22Rv1 (cell line): ENCODE measurements at regions not wholly inside any gene's neighbourhood (a gene's known extent, or its start where the extent isn't known, plus 50 kb on each side); places are given as distances from the start of the nearest gene placed in this dataset.

Source experiments
- H3K27ac ChIP-seq: fragments of 450-650 bp; 2 replicates; pipeline ENCODE4 v1.5.1; 2017
- ZFX ChIP-seq: fragments of 450-650 bp; IDR thresholded peaks from 2 replicates; pipeline ENCODE4 v1.6.1; 2017; ENCODE audit warnings: antibody characterized with exemption, borderline replicate concordance
- TF ChIP-seq, protein P1 (sequence below): fragments of 450-650 bp; IDR thresholded peaks from 2 replicates; pipeline ENCODE4 v1.5.1; 2017; ENCODE audit warnings: mild to moderate bottlenecking

DNA sequence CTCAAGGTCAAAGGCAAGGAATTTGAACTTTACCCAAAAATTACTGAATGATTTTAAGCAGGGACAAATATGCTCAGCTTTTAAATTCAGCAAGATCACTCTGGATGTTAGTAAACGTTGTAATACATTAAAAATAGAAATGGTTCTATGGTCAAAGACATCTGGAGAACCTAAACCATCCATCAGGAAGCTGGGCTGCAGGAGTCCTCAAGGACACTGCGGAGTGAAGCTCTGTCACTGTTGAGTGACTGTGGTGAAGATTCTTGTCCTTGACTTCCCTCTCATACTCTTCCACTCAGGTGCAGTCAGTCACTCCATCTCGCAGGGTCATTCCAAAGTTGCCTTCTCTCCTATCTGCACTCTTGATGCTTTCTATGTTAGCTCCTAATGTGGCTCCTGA, 450.7 kb downstream of the FOXO1 start:
- TF ChIP-seq, protein P1, sequence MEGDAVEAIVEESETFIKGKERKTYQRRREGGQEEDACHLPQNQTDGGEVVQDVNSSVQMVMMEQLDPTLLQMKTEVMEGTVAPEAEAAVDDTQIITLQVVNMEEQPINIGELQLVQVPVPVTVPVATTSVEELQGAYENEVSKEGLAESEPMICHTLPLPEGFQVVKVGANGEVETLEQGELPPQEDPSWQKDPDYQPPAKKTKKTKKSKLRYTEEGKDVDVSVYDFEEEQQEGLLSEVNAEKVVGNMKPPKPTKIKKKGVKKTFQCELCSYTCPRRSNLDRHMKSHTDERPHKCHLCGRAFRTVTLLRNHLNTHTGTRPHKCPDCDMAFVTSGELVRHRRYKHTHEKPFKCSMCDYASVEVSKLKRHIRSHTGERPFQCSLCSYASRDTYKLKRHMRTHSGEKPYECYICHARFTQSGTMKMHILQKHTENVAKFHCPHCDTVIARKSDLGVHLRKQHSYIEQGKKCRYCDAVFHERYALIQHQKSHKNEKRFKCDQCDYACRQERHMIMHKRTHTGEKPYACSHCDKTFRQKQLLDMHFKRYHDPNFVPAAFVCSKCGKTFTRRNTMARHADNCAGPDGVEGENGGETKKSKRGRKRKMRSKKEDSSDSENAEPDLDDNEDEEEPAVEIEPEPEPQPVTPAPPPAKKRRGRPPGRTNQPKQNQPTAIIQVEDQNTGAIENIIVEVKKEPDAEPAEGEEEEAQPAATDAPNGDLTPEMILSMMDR, result no peak
- TF ChIP-seq ZFX, result no peak

DNA sequence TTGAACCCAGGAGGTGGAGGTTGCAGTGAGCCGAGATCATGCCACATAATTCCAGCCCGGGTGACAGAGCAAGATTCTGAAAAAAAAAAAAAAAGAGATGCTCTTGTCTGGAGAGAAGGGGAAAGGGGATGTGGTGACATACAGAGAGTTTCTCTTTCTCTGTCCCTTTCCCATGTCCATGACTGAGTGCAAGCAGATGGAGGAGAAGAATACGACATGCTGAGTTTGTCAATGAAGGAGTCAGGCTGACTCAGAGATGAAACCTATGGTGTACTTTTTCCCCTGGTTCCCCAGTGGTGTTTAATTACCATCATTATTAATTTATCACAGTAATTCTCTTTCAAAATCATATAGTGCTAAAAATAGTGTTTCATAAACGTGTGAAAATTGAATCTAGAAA, 448.8 kb downstream of the FOXO1 start:
- TF ChIP-seq ZFX, result no peak
- TF ChIP-seq, protein P1, result no peak

More for the DNA sequence above, 450.7 kb downstream of the FOXO1 start:
- H3K27ac ChIP-seq, result no peak overlapping the region

DNA sequence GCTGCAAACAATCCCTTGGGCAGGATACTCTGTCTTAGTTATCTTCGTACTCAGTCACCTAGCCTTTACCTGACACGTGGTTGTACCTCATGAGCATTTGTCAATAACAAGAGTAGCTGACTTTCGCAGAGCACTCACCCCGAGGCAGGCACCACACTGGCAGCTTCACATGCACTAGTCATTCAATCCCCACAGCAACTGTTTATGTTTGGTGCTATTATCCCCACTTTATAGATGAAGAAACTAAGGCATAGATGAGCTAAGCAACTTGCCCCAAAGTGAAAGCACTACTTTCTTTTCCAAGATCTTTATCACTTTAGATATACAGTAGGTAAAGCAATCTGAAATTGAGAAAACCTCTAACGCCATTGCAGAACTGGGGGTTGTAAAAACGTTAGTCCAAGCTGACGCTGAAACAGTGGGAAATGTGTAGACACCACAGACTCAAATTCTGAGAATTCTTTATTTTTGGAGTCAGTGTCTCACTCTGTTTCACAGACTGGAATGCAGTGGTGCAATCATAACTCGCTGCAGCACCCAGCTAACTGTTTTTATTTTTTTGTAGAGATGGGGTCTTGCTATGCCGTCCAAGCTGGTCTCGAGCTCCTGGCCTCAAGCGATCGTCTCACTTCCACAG, 446.0 kb downstream of the FOXO1 start:
- H3K27ac ChIP-seq, result no peak overlapping the region
- TF ChIP-seq, protein P1, result no peak
- no peak for TF ChIP-seq ZFX

More for the DNA sequence above, 448.8 kb downstream of the FOXO1 start:
- H3K27ac ChIP-seq, result no peak overlapping the region

DNA sequence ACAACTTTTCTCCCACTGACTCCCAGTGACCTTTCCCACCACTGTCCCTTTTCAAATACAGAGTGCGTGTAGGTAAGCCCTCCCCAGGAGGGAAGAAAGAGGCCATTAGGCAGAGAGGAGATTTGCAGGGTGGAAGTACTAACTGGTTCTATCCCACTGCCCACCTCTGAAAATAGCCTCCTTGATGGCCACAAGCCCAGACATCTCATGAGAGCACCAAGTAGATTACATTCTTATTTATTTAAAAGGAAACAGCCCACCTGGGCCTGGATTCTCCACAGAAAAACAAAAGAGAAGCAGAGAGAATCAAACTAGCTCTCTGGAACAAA, 445.3 kb downstream of the FOXO1 start:
- TF ChIP-seq, protein P1, result no peak
- TF ChIP-seq ZFX, result no peak
- no peak overlapping the region for H3K27ac ChIP-seq

DNA sequence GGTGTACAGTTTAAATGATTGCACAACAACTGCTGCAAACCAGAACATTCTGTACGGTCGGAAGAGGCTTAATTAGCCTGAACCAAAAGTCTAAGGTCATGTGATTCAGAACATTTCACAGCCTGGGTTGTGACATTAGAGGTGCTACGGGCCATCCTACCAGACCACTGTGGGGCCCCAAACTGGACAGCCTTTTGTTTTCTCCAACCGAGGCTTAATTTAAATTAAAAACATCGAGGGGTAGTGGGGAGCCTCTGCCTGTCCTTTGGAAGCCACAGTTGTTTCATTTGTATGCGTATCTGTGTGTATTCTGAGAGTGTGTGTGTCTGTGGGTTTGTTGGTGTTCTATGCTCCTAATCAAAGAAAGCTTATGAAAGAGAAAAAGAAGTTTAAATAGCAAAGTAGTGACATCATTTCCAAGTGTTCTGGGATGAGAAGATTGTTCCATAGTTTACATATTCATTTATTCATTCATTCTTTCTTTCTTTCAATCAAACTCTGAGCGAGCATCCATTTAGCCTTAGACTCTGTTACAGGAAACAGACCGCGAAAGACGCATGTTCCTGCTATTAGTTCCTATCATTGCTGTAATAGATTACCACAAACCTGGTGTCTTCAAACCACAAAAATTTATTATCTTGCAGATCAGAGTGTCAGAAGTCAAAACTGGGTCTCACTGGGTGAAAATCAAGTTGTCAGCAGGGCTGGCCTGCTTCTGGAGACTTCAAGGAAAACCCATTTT, 444.8 kb downstream of the FOXO1 start:
- TF ChIP-seq ZFX, result no peak
- TF ChIP-seq, protein P1, result no peak
- no peak overlapping the region for H3K27ac ChIP-seq

DNA sequence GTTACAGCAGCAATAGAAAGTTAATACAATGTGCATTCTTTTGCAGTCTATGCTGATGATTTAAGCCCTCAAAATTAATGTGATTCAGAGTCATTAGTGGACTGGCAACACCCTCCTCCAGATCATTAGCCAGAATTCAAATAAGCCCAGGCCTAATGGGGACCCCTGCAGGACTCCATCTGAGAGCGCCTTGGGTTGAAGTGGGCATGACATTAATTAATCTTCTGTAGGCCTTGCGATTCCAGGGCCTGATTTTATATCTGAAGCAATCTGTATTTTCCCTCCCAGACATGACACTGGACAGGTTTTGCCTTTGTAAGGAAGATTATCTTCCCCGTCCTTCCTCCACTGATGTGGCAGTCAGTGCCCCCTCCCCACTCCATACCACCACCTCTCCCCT, 442.9 kb downstream of the FOXO1 start:
- H3K27ac ChIP-seq, result no peak overlapping the region
- no peak for TF ChIP-seq ZFX

DNA sequence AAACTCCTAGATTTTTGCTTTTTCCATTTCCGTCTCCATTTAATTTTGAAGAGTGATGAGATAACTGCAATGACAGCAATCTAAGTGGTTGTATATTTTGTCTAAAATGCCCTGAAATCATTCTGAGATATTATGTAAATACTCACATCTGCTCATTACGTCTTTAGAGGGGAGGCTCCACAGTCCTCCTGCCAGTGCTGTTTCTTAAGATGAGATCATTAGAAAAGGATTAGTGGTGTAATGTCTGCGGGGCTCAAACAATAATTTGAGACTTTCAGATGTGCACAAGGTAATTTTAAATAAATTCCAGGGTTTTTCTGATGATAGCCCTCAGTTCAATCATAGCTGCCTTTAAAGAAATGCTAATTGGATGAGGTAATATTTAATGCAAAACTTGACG, 437.9 kb downstream of the FOXO1 start:
- H3K27ac ChIP-seq, result no peak overlapping the region
- TF ChIP-seq, protein P1, result no peak
- TF ChIP-seq ZFX, result no peak
